ENCODE measurements at regions not wholly inside any gene's neighbourhood (a gene's known extent, or its start where the extent isn't known, plus 50 kb on each side); places are given as distances from the start of the nearest gene placed in this dataset.

DNA sequence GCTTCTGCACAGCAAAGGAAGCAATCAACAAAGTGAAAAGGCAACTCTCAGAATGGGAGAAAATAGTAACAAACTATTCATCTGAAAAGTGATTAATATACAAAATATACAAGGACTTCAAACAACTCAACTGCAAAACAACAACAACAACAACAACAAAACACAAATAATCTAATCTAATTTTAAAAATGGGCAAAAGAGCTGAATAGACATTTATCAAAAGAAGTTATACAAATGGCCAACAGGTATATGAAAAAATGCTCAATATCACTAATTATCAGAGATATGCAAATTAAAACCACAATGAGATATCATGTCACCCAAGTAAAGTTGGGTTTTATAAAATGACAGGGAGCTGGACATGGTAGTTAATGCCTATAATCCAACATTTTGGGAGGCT, 602.8 kb upstream of the DIAPH2 start:
- no peaks in the 10 kb centered on the region for H3K4me1 ChIP-seq
- no peak for DNase-seq
- H3K4me3 ChIP-seq (replicated peaks in 1 of 3), result no peak overlapping the region
- TF ChIP-seq, protein P1, sequence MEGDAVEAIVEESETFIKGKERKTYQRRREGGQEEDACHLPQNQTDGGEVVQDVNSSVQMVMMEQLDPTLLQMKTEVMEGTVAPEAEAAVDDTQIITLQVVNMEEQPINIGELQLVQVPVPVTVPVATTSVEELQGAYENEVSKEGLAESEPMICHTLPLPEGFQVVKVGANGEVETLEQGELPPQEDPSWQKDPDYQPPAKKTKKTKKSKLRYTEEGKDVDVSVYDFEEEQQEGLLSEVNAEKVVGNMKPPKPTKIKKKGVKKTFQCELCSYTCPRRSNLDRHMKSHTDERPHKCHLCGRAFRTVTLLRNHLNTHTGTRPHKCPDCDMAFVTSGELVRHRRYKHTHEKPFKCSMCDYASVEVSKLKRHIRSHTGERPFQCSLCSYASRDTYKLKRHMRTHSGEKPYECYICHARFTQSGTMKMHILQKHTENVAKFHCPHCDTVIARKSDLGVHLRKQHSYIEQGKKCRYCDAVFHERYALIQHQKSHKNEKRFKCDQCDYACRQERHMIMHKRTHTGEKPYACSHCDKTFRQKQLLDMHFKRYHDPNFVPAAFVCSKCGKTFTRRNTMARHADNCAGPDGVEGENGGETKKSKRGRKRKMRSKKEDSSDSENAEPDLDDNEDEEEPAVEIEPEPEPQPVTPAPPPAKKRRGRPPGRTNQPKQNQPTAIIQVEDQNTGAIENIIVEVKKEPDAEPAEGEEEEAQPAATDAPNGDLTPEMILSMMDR (IDR thresholded peaks at IDR 0.05), result no peak
- no peak for TF ChIP-seq POLR2A (IDR thresholded peaks at IDR 0.05)
- H3K9me3 ChIP-seq, result no peaks in the 10 kb centered on the region
- H3K36me3 ChIP-seq, result no peaks in the 10 kb centered on the region
- no peak overlapping the region for H3K27ac ChIP-seq
- intact Hi-C loops (cut with DNase I), result no loop called here
- no peaks in the 10 kb centered on the region for H3K27me3 ChIP-seq

DNA sequence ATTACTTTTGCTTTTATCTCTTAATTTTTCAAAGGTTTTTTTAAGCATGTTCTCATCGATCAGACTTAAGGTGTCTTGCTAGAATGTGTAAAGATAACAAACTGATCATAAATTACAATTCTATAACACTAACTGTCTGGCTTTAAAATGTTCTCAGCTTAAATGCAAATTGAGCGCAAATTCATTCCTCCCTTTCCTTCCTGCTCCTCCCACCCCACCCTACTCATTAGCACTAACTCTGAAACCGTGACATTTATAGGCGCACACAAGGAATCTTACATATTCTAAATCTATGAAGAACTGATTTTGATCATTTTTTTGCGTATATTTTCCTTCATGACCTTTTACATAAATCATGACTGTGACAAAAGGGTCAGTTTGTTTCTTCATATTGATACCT, 590.0 kb upstream of the DIAPH2 start:
- no peak for TF ChIP-seq POLR2A (IDR thresholded peaks at IDR 0.05)
- TF ChIP-seq, protein P1 (IDR thresholded peaks at IDR 0.05), result no peak
- DNase-seq, result no peak
- 77 to 80% methylated on average over 5 of the region's 5 CpGs for WGBS, 2 donors
- Histone ChIP-seq H3K27ac (no peak overlapping the region), H3K27me3 (no peaks in the 10 kb centered on the region), H3K4me1 (no peaks in the 10 kb centered on the region), H3K36me3 (no peaks in the 10 kb centered on the region), H3K9me3 (no peaks in the 10 kb centered on the region), H3K4me3 (replicated peaks in 1 of 3) (no peak overlapping the region)
- intact Hi-C loops (cut with DNase I), result no loop called here

- 86 to 88% methylated on average over 1 of the region's 1 CpG for WGBS, 2 donors
- DNase-seq, result no peak
- H3K4me1 ChIP-seq, result no peaks in the 10 kb centered on the region
- H3K9me3 ChIP-seq, result no peaks in the 10 kb centered on the region
- intact Hi-C loops (cut with DNase I), result no loop called here
- no peak for TF ChIP-seq POLR2A (IDR thresholded peaks at IDR 0.05)
- TF ChIP-seq, protein P1 (IDR thresholded peaks at IDR 0.05), result no peak
- no peaks in the 10 kb centered on the region for H3K36me3 ChIP-seq
- no peak overlapping the region for H3K27ac ChIP-seq
- H3K4me3 ChIP-seq (replicated peaks in 1 of 3), result no peak overlapping the region
- no peaks in the 10 kb centered on the region for H3K27me3 ChIP-seq
Observed at GRCh38 chrX:96098471-96098870, 586.2 kb upstream of the DIAPH2 start.

DNA sequence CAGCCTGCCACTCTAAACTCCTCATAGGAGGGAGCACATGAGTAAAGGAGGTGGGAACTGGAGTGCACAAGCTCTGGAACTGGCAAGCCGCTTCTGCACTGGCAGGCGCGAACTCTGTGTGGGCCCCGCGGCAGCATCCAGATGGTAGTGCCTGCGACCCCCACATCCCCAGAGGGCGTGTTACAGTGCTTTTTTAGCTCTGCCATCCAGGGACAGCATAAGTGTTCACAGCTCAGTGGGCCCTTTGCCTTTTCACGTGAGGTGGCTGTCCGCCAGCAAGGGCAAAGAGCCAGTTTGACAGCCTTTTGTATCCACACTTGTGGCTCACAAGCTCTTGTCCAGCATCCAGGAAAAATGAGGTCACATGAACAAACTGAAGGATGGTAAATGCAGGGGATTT, 581.6 kb upstream of the DIAPH2 start:
- TF ChIP-seq, protein P1 (IDR thresholded peaks at IDR 0.05), result no peak
- no peak for TF ChIP-seq POLR2A (IDR thresholded peaks at IDR 0.05)
- intact Hi-C loops (cut with DNase I), result no loop called here
- no peaks in the 10 kb centered on the region for H3K9me3 ChIP-seq
- H3K4me1 ChIP-seq, result no peaks in the 10 kb centered on the region
- DNase-seq, result peak in 1 of 2 donors; percentile 1
- WGBS, 2 donors, result 25 to 85% methylated on average over 2 to 7 of the region's 9 CpGs
- no peaks in the 10 kb centered on the region for H3K27me3 ChIP-seq
- H3K36me3 ChIP-seq, result no peaks in the 10 kb centered on the region
- H3K4me3 ChIP-seq (replicated peaks in 1 of 3), result no peak overlapping the region
- H3K27ac ChIP-seq, result no peak overlapping the region

- no peak for TF ChIP-seq POLR2A (IDR thresholded peaks at IDR 0.05)
- TF ChIP-seq, protein P1 (IDR thresholded peaks at IDR 0.05), result no peak
- no peak overlapping the region for H3K4me3 ChIP-seq (replicated peaks in 1 of 3)
- H3K27me3 ChIP-seq, result no peaks in the 10 kb centered on the region
- H3K4me1 ChIP-seq, result no peaks in the 10 kb centered on the region
- intact Hi-C loops (cut with DNase I), result no loop called here
- whole genome bisulfite sequencing, 2 donors, result 80 to 90% methylated on average over 1 of the region's 1 CpG
- H3K36me3 ChIP-seq, result no peaks in the 10 kb centered on the region
- no peak overlapping the region for H3K27ac ChIP-seq
- no peak for DNase-seq
- H3K9me3 ChIP-seq, result no peaks in the 10 kb centered on the region
Observed at GRCh38 chrX:96112689-96113088, 572.0 kb upstream of the DIAPH2 start.
